Pancreas (tissue), 10 donors: ENCODE measurements at regions not wholly inside any gene's neighbourhood (a gene's known extent, or its start where the extent isn't known, plus 50 kb on each side); places are given as distances from the start of the nearest gene placed in this dataset.
A peak's percentile ranks its signal among the peaks of the same experiment; 100 is the strongest.

Experiments
- ATAC-seq, 4 donors: fragments of 200-7000 bp; cut with Tn5 transposase; one replicate each; pipeline versions ENCODE4 v1.8.0 to v1.9.1; 2020; ENCODE audit warnings: mild to moderate bottlenecking in 4 of 4, moderate library complexity in 4 of 4
- DNase-seq, 6 donors: peaks; one replicate each; pipeline ENCODE4 v3.0.0-alpha.2; 2020
- FAIRE-seq: peaks from 2 replicates; lab custom pipeline; 2012; peaks lifted over from hg19 to GRCh38; lab: Jason Lieb, UNC
- H3K27ac ChIP-seq, 4 donors: fragments of 200-600 bp; sonication (generic); 1 replicate in 3 of 4; 2 replicates in 1 of 4; pipeline versions ENCODE4 v1.5.0 to v1.8.0; 2020
- H3K27me3 ChIP-seq, 4 donors: fragments of 200-600 bp; one replicate each; pipeline ENCODE4 v1.8.0; 2021
- H3K36me3 ChIP-seq, 3 donors: fragments of 200-600 bp; sonication (generic) in 1 of 3; one replicate each; pipeline versions ENCODE4 v1.5.0 to v1.8.0; 2020 to 2021
- H3K4me1 ChIP-seq, 3 donors: fragments of 200-600 bp; one replicate each; pipeline ENCODE4 v1.8.0; 2021
- H3K4me3 ChIP-seq, 4 donors: fragments of 200-600 bp; sonication (generic) in 2 of 4; one replicate each; pipeline versions ENCODE4 v1.5.0 to v1.8.0; 2020 to 2021
- H3K9me3 ChIP-seq, 4 donors: fragments of 200-600 bp; one replicate each; pipeline ENCODE4 v1.8.0; 2021
- CTCF ChIP-seq, 4 donors: fragments of 200-600 bp; sonication (generic) in 3 of 4; IDR thresholded peaks; one replicate each; pipeline versions ENCODE4 v1.5.0 to v1.8.0; 2021; ENCODE audit warnings: antibody characterized with exemption in 4 of 4
- WGBS, 2 donors: extraction: QIAGEN DNeasy Blood & Tissue Kit; methylation state at CpG; one replicate each; pipeline ENCODE4 v1.1.7; 2013; 5-methylcytosine and 5-hydroxymethylcytosine counted together
- intact Hi-C, 3 donors: fragments of 100-400 bp; cut with DNase I; formaldehyde crosslinking; loops; one replicate each; pipeline versions ENCODE4 v1.11.1 to v1.14.2; 2022
- donor health status: healthy with polysubstance abuse.
- donor health status: DM: no; HTN: no; CAD: no; lungs with moderate emphysema.
- donor health status: DM: no; HTN: no; CAD: no.
- donor health status: control.
- donor health status: control.
- donor health status: Bipolar disorder and iron deficiency.
- donor health status: DM: yes; HTN: yes; CAD: no.
- donor health status: DM: no; HTN: no; CAD: no.
- donor health status: DM: no; HTN: no; CAD: no.
- donor health status: DM: yes; HTN: yes; CAD: no.

GRCh38 chr4:181911420-181911819 is 331.8 kb upstream of the TENM3 start:
- Histone ChIP-seq H3K27me3 (no peaks in the 10 kb centered on the region), H3K4me3 (no peak overlapping the region), H3K27ac (no peak overlapping the region), H3K4me1 (no peaks in the 10 kb centered on the region), H3K9me3 (no peaks in the 10 kb centered on the region), H3K36me3 (no peaks in the 10 kb centered on the region)
- no peak for TF ChIP-seq CTCF (IDR thresholded peaks at IDR 0.05)
- no peak for DNase-seq
- no peak for FAIRE-seq
- ATAC-seq, result no peak
- intact Hi-C loops, result no loop called here
- 13 to 19% methylated on average over 2 of the region's 2 CpGs for WGBS, 2 donors

- intact Hi-C loops, result no loop called here
- ATAC-seq, result no peak
- Histone ChIP-seq H3K27ac (no peak overlapping the region), H3K27me3 (no peaks in the 10 kb centered on the region), H3K4me1 (no peaks in the 10 kb centered on the region), H3K9me3 (no peaks in the 10 kb centered on the region), H3K4me3 (no peak overlapping the region), H3K36me3 (no peaks in the 10 kb centered on the region)
- DNase-seq, result no peak
- WGBS, 2 donors, result 65 to 73% methylated on average over 4 of the region's 4 CpGs
- TF ChIP-seq CTCF (IDR thresholded peaks at IDR 0.05), result no peak
- no peak for FAIRE-seq
Observed at GRCh38 chr4:181933471-181933870, 309.7 kb upstream of the TENM3 start.

- Histone ChIP-seq H3K36me3 (no peaks in the 10 kb centered on the region), H3K27ac (no peak overlapping the region), H3K4me3 (no peak overlapping the region), H3K27me3 (no peaks in the 10 kb centered on the region), H3K9me3 (no peaks in the 10 kb centered on the region), H3K4me1 (no peaks in the 10 kb centered on the region)
- WGBS, 2 donors, result 24 to 27% methylated on average over 4 of the region's 4 CpGs
- intact Hi-C loops, result no loop called here
- no peak for FAIRE-seq
- TF ChIP-seq CTCF (IDR thresholded peaks at IDR 0.05), result no peak
- no peak for DNase-seq
- peak in 1 of 4 donors; percentile 64 for ATAC-seq
Observed at GRCh38 chr4:181938631-181939030, 304.6 kb upstream of the TENM3 start.

- intact Hi-C loops, result no loop called here
- H3K4me3 ChIP-seq, result no peak overlapping the region
- ATAC-seq, result peak in 1 of 4 donors; percentile 39
- no peak for TF ChIP-seq CTCF (IDR thresholded peaks at IDR 0.05)
- no peak for FAIRE-seq
- no peaks in the 10 kb centered on the region for H3K4me1 ChIP-seq
- H3K36me3 ChIP-seq, result no peaks in the 10 kb centered on the region
- H3K9me3 ChIP-seq, result no peaks in the 10 kb centered on the region
- H3K27me3 ChIP-seq, result no peaks in the 10 kb centered on the region
- H3K27ac ChIP-seq, result no peak overlapping the region
- no peak for DNase-seq
- 47 to 57% methylated on average over 15 of the region's 15 CpGs for WGBS, 2 donors
Observed at GRCh38 chr4:181939199-181939945, 303.8 kb upstream of the TENM3 start.

GRCh38 chr4:181944527-181944926 is 298.7 kb upstream of the TENM3 start:
- 64 to 70% methylated on average over 8 of the region's 8 CpGs for WGBS, 2 donors
- Histone ChIP-seq H3K27ac (no peak overlapping the region), H3K36me3 (no peaks in the 10 kb centered on the region), H3K4me3 (no peak overlapping the region), H3K4me1 (no peaks in the 10 kb centered on the region), H3K9me3 (no peaks in the 10 kb centered on the region), H3K27me3 (no peaks in the 10 kb centered on the region)
- peak in 1 of 6 donors; percentile 29 for DNase-seq
- no peak for TF ChIP-seq CTCF (IDR thresholded peaks at IDR 0.05)
- intact Hi-C loops, result no loop called here
- FAIRE-seq, result no peak
- no peak for ATAC-seq
